GM12874 (cell line): ENCODE measurements at regions not wholly inside any gene's neighbourhood (a gene's known extent, or its start where the extent isn't known, plus 50 kb on each side); places are given as distances from the start of the nearest gene placed in this dataset.

Source experiments
- TF ChIP-seq, protein P1 (sequence below): IDR thresholded peaks from 2 replicates; pipeline ENCODE4 v1.5.1; 2011; ENCODE audit warnings: low read depth, mild to moderate bottlenecking, control low read depth, low read length, moderate library complexity; ENCODE audit not compliant: insufficient read depth

GRCh38 chr3:69604735-69605450, 134.4 kb upstream of the MITF start:
- TF ChIP-seq, protein P1, sequence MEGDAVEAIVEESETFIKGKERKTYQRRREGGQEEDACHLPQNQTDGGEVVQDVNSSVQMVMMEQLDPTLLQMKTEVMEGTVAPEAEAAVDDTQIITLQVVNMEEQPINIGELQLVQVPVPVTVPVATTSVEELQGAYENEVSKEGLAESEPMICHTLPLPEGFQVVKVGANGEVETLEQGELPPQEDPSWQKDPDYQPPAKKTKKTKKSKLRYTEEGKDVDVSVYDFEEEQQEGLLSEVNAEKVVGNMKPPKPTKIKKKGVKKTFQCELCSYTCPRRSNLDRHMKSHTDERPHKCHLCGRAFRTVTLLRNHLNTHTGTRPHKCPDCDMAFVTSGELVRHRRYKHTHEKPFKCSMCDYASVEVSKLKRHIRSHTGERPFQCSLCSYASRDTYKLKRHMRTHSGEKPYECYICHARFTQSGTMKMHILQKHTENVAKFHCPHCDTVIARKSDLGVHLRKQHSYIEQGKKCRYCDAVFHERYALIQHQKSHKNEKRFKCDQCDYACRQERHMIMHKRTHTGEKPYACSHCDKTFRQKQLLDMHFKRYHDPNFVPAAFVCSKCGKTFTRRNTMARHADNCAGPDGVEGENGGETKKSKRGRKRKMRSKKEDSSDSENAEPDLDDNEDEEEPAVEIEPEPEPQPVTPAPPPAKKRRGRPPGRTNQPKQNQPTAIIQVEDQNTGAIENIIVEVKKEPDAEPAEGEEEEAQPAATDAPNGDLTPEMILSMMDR = no peak

DNA sequence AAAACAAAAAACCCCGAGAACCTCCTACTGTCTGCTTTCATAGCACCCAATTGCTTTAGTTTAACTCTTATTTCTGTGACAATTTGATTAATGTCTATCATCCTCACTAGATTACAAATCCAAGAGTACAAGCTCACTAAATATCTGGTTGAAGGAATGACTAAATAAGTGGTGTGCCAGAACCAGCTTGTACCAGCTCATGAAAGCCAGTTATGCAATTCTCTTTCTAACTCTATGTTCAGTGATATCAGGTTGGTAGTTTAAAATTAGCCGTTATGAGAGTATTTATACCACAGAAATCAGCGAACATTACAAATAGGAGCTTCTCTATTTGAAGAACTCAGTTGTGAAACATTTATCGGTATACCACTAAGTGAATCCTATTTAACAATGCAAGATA, 137.2 kb upstream of the MITF start:
- TF ChIP-seq, protein P1 = no peak

GRCh38 chr3:69594286-69594685, 145.0 kb upstream of the MITF start:
- TF ChIP-seq, protein P1 = no peak

- TF ChIP-seq, protein P1 = no peak
Measured at GRCh38 chr3:69591164-69591736, 148.0 kb upstream of the MITF start.

- TF ChIP-seq, protein P1 = no peak
Measured at GRCh38 chr3:69590111-69590510, 149.2 kb upstream of the MITF start.

DNA sequence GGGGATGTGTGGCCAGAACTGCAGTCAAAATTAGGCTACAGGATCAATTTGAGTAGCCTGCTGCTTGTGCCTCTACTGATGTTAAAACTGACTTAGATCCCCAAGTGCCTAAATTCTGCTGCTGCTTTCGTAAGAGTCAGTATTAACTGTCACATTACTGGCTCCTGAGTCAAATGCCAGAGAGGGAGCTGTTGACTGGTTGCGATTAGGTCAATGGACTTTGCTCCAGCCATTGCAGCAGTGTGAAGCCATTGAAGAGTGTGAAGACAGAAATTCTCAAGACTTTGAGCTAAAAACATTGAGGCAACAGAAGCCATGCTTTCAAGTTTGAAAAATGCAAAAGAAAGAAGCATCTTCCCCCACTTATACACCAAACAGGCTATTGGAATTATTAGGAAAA, 151.1 kb upstream of the MITF start:
- TF ChIP-seq, protein P1 = no peak

- TF ChIP-seq, protein P1 = no peak
Measured at GRCh38 chr3:69585472-69585871, 153.8 kb upstream of the MITF start.
